ENCODE measurements at regions not wholly inside any gene's neighbourhood (a gene's known extent, or its start where the extent isn't known, plus 50 kb on each side); places are given as distances from the start of the nearest gene placed in this dataset.

DNA sequence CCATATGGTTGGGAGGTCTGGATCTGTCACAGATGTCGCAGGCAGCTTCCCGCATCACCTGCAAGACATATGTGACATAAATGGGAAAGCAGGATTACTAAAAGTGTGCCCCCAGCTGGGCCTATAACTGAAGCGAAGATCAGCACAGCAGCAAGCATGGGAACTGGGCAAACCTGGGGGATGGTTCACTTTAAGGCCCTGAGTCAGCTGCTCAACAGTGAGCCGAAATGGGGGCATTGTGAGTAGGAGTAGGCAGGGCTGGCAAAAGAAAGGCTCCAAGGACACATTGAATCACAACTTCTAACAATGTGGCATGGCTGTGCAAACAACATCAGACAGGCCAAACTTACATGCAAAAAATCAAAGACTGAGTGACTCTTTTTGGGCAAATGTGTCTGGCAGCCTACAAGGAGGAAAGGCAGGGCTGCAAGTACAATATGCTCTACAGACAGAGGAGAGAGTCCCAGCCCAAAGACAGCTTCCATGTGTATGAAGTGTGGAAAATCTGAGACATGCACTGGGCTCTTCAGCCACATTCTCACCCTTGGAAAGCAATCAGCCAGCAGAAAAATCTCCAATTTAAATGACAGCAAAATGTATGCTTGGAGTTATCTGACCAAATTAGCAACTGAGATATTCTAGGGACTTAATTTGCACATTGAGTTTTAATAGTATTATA lies 531.0 kb upstream of the MMS22L start:
- H3K27ac ChIP-seq = no peak overlapping the region
- H3K36me3 ChIP-seq = no peaks in the 10 kb centered on the region
- DNase-seq = no peak
- no peaks in the 10 kb centered on the region for H3K27me3 ChIP-seq
- no peak overlapping the region for H3K4me3 ChIP-seq
- WGBS, 2 donors = 75 to 78% methylated on average over 4 of the region's 4 CpGs
- TF ChIP-seq EP300 (IDR thresholded peaks at IDR 0.05) = no peak
- no peak for TF ChIP-seq POLR2AphosphoS5 (IDR thresholded peaks at IDR 0.05)
- TF ChIP-seq POLR2A (IDR thresholded peaks at IDR 0.05) = no peak
- TF ChIP-seq, protein P1, sequence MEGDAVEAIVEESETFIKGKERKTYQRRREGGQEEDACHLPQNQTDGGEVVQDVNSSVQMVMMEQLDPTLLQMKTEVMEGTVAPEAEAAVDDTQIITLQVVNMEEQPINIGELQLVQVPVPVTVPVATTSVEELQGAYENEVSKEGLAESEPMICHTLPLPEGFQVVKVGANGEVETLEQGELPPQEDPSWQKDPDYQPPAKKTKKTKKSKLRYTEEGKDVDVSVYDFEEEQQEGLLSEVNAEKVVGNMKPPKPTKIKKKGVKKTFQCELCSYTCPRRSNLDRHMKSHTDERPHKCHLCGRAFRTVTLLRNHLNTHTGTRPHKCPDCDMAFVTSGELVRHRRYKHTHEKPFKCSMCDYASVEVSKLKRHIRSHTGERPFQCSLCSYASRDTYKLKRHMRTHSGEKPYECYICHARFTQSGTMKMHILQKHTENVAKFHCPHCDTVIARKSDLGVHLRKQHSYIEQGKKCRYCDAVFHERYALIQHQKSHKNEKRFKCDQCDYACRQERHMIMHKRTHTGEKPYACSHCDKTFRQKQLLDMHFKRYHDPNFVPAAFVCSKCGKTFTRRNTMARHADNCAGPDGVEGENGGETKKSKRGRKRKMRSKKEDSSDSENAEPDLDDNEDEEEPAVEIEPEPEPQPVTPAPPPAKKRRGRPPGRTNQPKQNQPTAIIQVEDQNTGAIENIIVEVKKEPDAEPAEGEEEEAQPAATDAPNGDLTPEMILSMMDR (IDR thresholded peaks at IDR 0.05) = no peak
- intact Hi-C loops (cut with DNase I) = no loop called here
- H3K9me3 ChIP-seq = no peaks in the 10 kb centered on the region
- no peaks in the 10 kb centered on the region for H3K4me1 ChIP-seq

DNA sequence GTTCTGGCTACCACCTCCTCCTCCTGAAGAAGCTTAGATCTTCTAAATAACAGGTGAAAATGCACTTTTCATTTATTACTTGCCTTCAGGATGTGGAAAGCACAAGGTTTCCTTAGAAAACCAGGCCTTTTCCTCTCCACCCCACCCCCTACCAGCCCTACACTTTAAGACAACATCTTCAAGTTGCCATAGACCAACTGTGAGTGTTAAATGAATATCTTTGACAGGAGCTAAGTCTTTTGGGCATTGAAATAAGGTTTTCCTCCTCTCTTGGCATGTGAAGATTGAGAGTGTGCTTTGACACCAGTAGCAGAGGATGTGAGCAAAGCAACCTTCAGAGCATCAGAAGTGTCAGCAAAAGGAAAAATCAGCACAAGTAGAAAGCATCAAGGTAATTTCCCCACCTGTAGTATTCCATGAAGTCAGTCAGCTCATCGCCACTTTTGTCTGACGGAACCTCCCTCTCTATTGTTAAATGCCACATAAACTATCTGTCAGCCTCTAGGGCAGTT lies 532.3 kb upstream of the MMS22L start:
- intact Hi-C loops (cut with DNase I) = no loop called here
- Histone ChIP-seq H3K36me3 (no peaks in the 10 kb centered on the region), H3K27me3 (no peaks in the 10 kb centered on the region), H3K4me1 (no peaks in the 10 kb centered on the region), H3K4me3 (no peak overlapping the region), H3K27ac (no peak overlapping the region), H3K9me3 (no peaks in the 10 kb centered on the region)
- TF ChIP-seq POLR2A (IDR thresholded peaks at IDR 0.05) = no peak
- TF ChIP-seq, protein P1 (IDR thresholded peaks at IDR 0.05) = no peak
- TF ChIP-seq POLR2AphosphoS5 (IDR thresholded peaks at IDR 0.05) = no peak
- no peak for TF ChIP-seq EP300 (IDR thresholded peaks at IDR 0.05)
- DNase-seq = no peak
- WGBS, 2 donors = 63 to 73% methylated on average over 2 of the region's 2 CpGs

- WGBS, 2 donors = 79 to 87% methylated on average over 2 of the region's 2 CpGs
- TF ChIP-seq EP300 (IDR thresholded peaks at IDR 0.05) (no peak), POLR2AphosphoS5 (IDR thresholded peaks at IDR 0.05) (no peak), POLR2A (IDR thresholded peaks at IDR 0.05) (no peak)
- TF ChIP-seq, protein P1 (IDR thresholded peaks at IDR 0.05) = no peak
- H3K27ac ChIP-seq = no peak overlapping the region
- H3K4me3 ChIP-seq = no peak overlapping the region
- H3K9me3 ChIP-seq = no peaks in the 10 kb centered on the region
- no peak for DNase-seq
- no peaks in the 10 kb centered on the region for H3K4me1 ChIP-seq
- H3K27me3 ChIP-seq = no peaks in the 10 kb centered on the region
- no peaks in the 10 kb centered on the region for H3K36me3 ChIP-seq
- intact Hi-C loops (cut with DNase I) = no loop called here
Observed at GRCh38 chr6:97816526-97816925, 533.5 kb upstream of the MMS22L start.

DNA sequence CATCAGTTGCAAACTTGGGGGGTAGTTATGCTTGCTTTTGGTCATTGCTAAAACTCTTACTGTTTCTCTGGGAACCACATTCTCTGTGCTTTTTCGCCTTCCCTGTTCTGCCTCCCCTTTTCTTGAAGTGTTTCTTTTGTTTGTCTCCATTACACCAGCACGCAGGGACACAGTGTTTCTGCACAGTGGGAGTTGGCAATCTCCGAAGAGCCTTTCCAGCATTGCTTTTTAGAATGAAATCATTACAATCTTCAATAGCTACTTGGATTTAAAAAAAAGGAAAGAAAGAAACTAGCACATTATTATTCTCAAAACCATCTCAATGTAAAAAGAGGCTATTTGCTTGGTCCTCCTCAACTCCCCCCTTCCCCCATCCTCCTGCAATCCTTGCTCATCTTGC lies 536.7 kb upstream of the MMS22L start:
- Histone ChIP-seq H3K27ac (no peak overlapping the region), H3K9me3 (no peaks in the 10 kb centered on the region)
- intact Hi-C loops (cut with DNase I) = no loop called here

DNA sequence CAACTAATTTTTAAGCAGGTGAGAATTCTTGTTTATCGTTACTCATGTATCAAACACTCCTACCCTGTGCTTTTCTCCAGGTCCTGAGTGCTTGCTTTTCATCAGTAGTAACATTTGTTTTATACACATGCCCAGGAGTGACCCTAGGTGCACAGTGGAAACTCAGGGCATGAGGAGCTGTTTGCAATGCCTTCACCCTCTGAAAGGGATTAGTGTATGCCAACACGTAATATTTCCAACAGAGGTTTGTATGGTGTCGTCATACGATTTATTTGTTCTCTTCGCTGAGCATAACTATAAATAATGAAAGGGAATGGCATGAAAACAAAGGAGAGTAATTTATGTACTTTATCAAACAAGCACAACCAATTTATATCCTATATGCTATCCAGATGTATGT lies 537.4 kb upstream of the MMS22L start:
- Histone ChIP-seq H3K36me3 (no peaks in the 10 kb centered on the region), H3K27me3 (no peaks in the 10 kb centered on the region), H3K27ac (no peak overlapping the region), H3K9me3 (no peaks in the 10 kb centered on the region), H3K4me3 (no peak overlapping the region), H3K4me1 (no peaks in the 10 kb centered on the region)
- 89 to 90% methylated on average over 5 of the region's 5 CpGs for WGBS, 2 donors
- intact Hi-C loops (cut with DNase I) = no loop called here
- no peak for DNase-seq
- TF ChIP-seq, protein P1 (IDR thresholded peaks at IDR 0.05) = no peak
- TF ChIP-seq POLR2AphosphoS5 (IDR thresholded peaks at IDR 0.05) = no peak
- no peak for TF ChIP-seq POLR2A (IDR thresholded peaks at IDR 0.05)
- TF ChIP-seq EP300 (IDR thresholded peaks at IDR 0.05) = no peak

More for the DNA sequence above, 536.7 kb upstream of the MMS22L start:
- 50 to 67% methylated on average over 3 of the region's 3 CpGs for WGBS, 2 donors
- no peaks in the 10 kb centered on the region for H3K4me1 ChIP-seq
- H3K27me3 ChIP-seq = no peaks in the 10 kb centered on the region
- no peak for DNase-seq
- H3K36me3 ChIP-seq = no peaks in the 10 kb centered on the region
- no peak overlapping the region for H3K4me3 ChIP-seq
- no peak for TF ChIP-seq POLR2AphosphoS5 (IDR thresholded peaks at IDR 0.05)

Data from sigmoid colon (tissue), 6 donors.